ENCODE measurements at regions not wholly inside any gene's neighbourhood (a gene's known extent, or its start where the extent isn't known, plus 50 kb on each side); places are given as distances from the start of the nearest gene placed in this dataset.
"Not testable (repeated sequence)": the region's sequence is repeated elsewhere in the genome, so short reads cannot be mapped to it uniquely, and the experiment has no call there.

DNA sequence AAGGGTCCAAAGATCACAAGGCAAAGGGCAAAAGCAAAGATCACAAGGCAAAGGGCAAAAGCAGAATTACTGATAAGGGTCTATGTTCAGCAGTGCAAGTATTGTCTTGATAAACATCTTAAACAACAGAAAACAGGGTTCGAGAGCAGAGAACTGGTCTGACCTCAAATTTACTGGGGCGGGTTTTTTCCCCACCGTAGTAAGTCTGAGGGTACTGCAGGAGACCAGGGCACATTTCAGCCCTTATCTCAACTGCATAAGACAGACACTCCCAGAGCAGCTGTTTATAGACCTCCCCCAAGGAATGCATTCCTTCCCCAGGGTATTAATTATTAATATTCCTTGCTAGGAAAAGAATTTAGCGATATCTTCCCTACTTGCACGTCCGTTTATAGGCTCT lies 61.3 kb downstream of the ZNF860 start:
- not testable (repeated sequence) for DNase-seq

DNA sequence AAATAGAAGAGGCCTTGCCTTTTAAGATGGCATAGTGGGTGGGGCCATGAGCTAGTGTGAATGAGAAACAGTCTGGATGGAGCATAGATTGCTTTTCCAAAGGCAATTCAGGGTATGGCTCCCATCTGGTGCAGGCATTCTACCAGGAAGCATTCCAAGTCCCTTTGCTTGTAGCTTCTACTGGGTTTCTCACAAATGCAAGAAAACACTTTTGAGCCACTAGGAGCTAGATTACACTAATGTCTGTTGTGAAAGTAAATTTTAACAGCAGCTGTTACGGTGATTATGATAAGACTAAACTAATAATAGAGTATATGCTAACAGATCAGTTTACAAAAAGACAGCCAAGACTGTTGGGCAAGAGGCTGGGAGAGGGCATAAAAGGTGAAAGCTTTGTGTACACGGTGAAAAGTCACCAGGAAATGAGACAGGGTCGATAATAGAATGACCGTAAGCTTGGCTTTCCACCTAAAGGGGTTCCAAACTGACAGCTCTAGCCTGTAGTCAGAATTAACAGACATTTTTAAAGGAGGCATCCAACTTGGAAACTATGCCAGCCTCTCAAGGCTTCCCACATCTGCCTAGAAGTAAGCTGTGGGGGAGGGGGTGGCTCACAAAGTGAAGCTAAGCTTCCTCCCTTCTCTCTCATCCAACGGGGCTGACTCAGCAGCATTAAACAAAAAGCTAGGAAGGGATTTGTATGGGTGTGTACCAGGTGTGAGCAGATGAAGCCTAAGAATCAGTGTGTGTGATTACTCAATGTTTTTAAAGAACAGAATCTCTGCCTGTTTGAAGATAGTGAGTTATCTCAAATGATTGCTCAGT lies 61.1 kb upstream of the GPD1L start:
- DNase-seq: peak; percentile 85

DNA sequence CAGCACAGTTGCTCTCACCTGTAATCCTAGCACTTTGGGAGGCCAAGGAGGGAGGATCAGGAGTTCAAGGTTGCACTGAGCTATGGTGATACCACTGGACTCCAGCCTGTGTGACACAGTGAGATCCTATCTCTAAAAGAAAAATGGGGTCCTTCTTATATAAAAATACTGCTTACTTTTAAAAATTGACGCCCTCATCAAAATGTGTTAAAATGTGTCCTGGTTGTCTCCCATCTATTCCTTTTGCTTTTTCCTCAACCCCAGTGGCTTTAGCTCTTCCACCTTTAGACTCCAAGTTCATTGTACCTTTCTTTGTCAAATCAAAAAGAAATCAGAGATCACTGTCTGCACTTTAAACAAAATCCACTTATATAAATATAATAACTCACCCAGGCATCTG lies 60.3 kb upstream of the GPD1L start:
- DNase-seq: no peak

DNA sequence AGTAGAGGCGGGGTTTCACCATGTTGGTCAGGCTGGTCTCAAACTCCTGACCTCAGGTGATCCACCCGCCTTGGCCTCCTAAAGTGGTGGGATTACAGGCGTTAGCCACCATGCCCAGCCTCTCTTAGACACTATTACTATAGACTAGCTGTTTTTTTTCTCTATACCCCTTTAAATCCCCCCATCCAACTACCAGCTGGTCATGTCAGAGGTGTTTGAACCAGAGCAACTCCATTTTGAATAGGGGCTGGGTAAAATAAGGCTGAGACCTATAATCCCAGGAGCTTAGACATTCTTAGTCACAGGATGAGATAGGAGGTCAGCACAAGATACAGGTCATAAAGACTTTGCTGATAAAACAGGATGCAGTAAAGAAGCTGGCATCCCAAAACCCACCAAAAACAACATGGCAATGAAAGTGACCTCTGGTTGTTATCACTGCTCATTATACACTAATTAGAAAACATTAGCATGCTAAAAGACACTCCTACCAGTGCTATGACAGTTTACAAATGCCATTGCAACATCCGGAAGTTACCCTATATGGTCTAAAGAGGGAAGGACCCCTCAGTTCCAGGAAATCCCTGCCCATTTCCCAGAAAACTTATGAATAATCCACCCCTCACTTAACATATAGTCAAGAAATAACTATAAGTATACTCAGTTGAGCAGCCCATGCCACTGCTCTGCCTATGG lies 57.8 kb upstream of the GPD1L start:
- DNase-seq: no peak

DNA sequence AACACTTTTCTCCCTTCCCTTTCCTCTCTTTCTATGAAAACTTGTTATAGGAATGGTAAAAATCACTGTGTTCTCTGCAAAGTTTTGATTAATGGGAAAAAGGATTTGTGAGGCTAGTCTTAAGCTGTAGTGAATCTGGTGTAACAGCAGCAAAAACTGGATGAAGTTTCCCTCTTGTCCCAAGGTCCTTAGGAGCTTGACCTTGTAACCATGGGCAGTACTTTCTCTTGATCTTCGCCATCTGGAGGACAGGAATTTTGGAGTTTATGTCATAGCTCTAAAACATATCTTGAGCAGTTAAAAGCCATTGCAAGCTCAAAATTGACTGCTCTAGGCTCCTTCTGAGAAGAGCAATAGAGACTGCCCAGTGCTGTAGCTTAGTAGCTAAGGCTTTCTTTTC lies 56.5 kb upstream of the GPD1L start:
- DNase-seq: no peak

DNA sequence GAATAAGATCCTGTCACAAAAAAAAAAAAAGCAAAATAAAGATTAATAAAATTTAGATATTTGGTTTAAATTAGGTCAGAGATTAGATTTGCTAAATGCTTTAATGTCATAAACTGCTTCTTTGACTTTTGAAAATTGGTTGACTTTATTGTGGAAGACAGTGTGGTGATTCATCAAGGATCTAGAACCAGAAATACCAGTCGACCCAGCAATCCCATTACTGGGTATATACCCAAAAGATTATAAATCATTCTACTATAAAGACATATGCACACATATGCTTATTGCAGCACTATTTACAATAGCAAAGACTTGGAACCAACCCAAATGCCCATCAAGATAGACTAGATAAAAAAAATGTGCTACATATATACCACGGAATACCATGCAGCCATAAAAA lies 54.2 kb upstream of the GPD1L start:
- DNase-seq: not testable (repeated sequence)

DNA sequence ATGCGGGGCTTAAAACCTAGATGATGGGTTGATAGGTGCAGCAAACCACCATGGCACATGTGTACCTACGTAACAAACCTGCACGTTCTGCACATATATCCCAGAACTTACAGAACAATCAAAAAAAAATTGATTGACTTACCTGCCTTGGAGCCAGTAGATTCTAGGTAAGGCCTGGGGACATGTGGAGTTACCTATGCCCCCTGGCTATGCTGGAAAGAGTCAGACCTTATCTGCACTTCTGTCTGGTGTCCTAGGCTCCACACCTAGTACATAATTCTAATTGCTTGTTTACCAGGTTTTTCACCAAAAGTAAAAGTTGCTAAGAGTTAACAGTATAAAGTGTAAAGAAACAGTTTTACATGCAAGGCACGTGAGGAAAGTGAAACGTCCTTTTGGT lies 53.6 kb upstream of the GPD1L start:
- DNase-seq: not testable (repeated sequence)

DNA sequence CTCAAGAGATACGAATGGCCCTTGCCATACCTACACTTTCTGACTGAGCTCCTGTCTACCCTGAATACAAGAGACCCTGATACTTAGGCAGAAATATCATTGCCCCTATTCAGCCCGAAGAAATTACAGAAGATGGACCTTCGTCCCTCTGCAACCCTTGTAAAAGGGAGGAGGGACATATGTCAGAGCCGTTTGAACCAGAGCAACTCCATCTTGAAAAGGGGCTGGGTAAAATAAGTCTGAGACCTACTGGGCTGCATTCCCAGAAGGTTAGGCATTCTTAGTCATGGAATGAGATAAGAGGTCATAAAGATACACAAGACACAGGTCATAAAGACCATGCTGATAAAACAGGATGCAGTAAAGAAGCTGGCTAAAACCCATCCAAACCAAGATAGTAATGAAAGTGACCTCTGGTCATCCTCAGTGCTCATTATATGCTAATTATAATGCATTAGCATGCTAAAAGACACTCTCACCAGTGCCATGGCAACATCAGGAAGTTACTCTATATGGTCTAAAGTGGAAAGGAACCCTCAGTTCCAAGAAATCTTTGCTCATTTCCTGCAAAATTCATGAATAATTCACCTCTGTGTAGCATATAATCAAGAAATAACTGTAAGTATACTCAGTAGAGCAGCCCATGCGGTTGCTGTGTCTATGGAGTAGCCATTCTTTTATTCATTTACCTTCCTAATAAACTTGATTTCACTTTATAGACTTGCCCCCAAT lies 49.7 kb upstream of the GPD1L start:
- no peak for DNase-seq

All from NCI-H146 (cell line).